HL-60 (cell line): ENCODE measurements at regions not wholly inside any gene's neighbourhood (a gene's known extent, or its start where the extent isn't known, plus 50 kb on each side); places are given as distances from the start of the nearest gene placed in this dataset.

Experiments
- CTCF ChIP-seq: IDR thresholded peaks from one replicate; pipeline ENCODE4 v1.5.1; 2011; ENCODE audit warnings: low read length, control low read depth, inconsistent platforms; ENCODE audit not compliant: insufficient read depth
- GABPA ChIP-seq: IDR thresholded peaks from 2 replicates; pipeline ENCODE4 v1.6.1; 2012; ENCODE audit warnings: low read depth
- POLR2AphosphoS5 ChIP-seq: IDR thresholded peaks from 2 replicates; pipeline ENCODE4 v1.6.1; 2012; ENCODE audit warnings: low read depth
- SPI1 ChIP-seq: IDR thresholded peaks from 2 replicates; pipeline ENCODE4 v1.6.1; 2012; ENCODE audit warnings: low read depth, mild to moderate bottlenecking, borderline replicate concordance
- TF ChIP-seq, protein P1 (sequence below): IDR thresholded peaks from 2 replicates; pipeline ENCODE4 v1.6.1; 2012; ENCODE audit warnings: low read depth; ENCODE audit not compliant: insufficient replicate concordance

- TF ChIP-seq POLR2AphosphoS5 (no peak), CTCF (no peak), SPI1 (no peak), GABPA (no peak)
- TF ChIP-seq, protein P1, sequence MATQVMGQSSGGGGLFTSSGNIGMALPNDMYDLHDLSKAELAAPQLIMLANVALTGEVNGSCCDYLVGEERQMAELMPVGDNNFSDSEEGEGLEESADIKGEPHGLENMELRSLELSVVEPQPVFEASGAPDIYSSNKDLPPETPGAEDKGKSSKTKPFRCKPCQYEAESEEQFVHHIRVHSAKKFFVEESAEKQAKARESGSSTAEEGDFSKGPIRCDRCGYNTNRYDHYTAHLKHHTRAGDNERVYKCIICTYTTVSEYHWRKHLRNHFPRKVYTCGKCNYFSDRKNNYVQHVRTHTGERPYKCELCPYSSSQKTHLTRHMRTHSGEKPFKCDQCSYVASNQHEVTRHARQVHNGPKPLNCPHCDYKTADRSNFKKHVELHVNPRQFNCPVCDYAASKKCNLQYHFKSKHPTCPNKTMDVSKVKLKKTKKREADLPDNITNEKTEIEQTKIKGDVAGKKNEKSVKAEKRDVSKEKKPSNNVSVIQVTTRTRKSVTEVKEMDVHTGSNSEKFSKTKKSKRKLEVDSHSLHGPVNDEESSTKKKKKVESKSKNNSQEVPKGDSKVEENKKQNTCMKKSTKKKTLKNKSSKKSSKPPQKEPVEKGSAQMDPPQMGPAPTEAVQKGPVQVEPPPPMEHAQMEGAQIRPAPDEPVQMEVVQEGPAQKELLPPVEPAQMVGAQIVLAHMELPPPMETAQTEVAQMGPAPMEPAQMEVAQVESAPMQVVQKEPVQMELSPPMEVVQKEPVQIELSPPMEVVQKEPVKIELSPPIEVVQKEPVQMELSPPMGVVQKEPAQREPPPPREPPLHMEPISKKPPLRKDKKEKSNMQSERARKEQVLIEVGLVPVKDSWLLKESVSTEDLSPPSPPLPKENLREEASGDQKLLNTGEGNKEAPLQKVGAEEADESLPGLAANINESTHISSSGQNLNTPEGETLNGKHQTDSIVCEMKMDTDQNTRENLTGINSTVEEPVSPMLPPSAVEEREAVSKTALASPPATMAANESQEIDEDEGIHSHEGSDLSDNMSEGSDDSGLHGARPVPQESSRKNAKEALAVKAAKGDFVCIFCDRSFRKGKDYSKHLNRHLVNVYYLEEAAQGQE = no peak
Measured at GRCh38 chr5:25955337-25955736, 1083.0 kb downstream of the CDH9 start.
